Osteocyte (in vitro differentiated cells): ENCODE measurements at regions not wholly inside any gene's neighbourhood (a gene's known extent, or its start where the extent isn't known, plus 50 kb on each side); places are given as distances from the start of the nearest gene placed in this dataset.
"Not testable (repeated sequence)": the region's sequence is repeated elsewhere in the genome, so short reads cannot be mapped to it uniquely, and the experiment has no call there.

ENCODE experiments used
- DNase-seq: peaks from one replicate; pipeline ENCODE4 v3.0.0; 2021; ENCODE audit warnings: mixed read lengths; ENCODE audit not compliant: unreplicated experiment; ENCODE audit errors: extremely low spot score
- H3K27ac Mint-ChIP-seq: one replicate; pipeline ENCODE4 v1.8.0; 2021; ENCODE audit warnings: mild to moderate bottlenecking, mixed read lengths; ENCODE audit not compliant: unreplicated experiment
- H3K27me3 Mint-ChIP-seq: one replicate; pipeline ENCODE4 v1.8.0; 2021; ENCODE audit warnings: mixed read lengths; ENCODE audit not compliant: unreplicated experiment
- H3K36me3 Mint-ChIP-seq: one replicate; pipeline ENCODE4 v1.8.0; 2021; ENCODE audit warnings: mixed read lengths; ENCODE audit not compliant: unreplicated experiment
- H3K4me1 Mint-ChIP-seq: one replicate; pipeline ENCODE4 v1.8.0; 2021; ENCODE audit warnings: mixed read lengths; ENCODE audit not compliant: unreplicated experiment
- H3K4me3 Mint-ChIP-seq: one replicate; pipeline ENCODE4 v1.8.0; 2021; ENCODE audit warnings: mild to moderate bottlenecking, moderate library complexity, mixed read lengths; ENCODE audit not compliant: unreplicated experiment
- H3K9me3 Mint-ChIP-seq: one replicate; pipeline ENCODE4 v1.8.0; 2021; ENCODE audit warnings: mixed read lengths; ENCODE audit not compliant: unreplicated experiment
- TF ChIP-seq, protein P1 (sequence below): fragments of 200-600 bp; sonication (generic); IDR thresholded peaks from 2 replicates; pipeline ENCODE4 v1.5.0; 2021; ENCODE audit warnings: antibody characterized with exemption, mild to moderate bottlenecking, moderate library complexity

DNA sequence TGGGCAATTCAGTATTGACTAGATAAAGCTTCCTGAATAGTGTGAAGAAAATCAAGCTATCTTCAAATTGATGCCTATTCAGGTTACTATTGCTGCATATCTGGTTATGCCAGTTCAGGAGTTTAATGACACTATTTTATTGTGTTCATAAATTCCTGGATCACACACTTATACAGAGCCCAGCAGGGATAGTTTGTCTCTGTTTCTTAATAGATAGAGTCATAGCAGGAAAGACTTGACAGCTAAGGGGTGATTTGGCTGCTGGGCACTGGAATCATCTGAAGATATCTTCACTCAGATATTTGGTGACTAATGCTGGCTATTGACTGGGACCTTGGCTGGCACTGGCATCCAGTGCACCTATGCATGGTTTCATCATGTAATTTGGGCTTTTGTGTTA is 187.8 kb downstream of the PYDC2 start:
- TF ChIP-seq, protein P1, sequence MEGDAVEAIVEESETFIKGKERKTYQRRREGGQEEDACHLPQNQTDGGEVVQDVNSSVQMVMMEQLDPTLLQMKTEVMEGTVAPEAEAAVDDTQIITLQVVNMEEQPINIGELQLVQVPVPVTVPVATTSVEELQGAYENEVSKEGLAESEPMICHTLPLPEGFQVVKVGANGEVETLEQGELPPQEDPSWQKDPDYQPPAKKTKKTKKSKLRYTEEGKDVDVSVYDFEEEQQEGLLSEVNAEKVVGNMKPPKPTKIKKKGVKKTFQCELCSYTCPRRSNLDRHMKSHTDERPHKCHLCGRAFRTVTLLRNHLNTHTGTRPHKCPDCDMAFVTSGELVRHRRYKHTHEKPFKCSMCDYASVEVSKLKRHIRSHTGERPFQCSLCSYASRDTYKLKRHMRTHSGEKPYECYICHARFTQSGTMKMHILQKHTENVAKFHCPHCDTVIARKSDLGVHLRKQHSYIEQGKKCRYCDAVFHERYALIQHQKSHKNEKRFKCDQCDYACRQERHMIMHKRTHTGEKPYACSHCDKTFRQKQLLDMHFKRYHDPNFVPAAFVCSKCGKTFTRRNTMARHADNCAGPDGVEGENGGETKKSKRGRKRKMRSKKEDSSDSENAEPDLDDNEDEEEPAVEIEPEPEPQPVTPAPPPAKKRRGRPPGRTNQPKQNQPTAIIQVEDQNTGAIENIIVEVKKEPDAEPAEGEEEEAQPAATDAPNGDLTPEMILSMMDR: no peak
- H3K4me3 Mint-ChIP-seq: no peak overlapping the region
- H3K9me3 Mint-ChIP-seq: peaks cover 34% of the 10 kb centered on the region
- H3K4me1 Mint-ChIP-seq: no peaks in the 10 kb centered on the region
- no peaks in the 10 kb centered on the region for H3K27me3 Mint-ChIP-seq
- H3K27ac Mint-ChIP-seq: no peak overlapping the region
- no peaks in the 10 kb centered on the region for H3K36me3 Mint-ChIP-seq
- DNase-seq: no peak

DNA sequence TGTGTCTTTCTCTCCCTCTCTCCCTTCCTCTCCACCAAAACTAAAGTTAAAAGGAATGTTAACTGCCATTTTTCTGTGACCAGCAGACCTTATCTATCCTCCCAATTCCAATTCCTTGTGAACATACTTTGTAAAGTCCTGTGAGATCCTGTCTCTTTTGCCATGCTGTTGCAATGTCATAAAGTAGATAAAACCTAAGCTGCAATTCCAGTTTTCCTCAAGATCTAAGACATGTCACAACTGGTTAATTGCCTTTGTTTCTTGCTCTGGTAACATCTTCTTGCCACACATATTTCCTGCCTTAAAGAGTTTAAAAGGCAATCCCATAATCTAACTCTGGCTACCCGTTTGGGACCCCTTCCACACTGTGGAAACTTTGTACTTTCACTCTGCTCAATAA is 188.7 kb downstream of the PYDC2 start:
- DNase-seq: no peak
- Mint-ChIP-seq H3K4me1 (no peaks in the 10 kb centered on the region), H3K36me3 (no peaks in the 10 kb centered on the region), H3K4me3 (no peak overlapping the region), H3K27ac (no peak overlapping the region), H3K27me3 (no peaks in the 10 kb centered on the region), H3K9me3 (peaks cover 26% of the 10 kb centered on the region)
- TF ChIP-seq, protein P1: no peak

DNA sequence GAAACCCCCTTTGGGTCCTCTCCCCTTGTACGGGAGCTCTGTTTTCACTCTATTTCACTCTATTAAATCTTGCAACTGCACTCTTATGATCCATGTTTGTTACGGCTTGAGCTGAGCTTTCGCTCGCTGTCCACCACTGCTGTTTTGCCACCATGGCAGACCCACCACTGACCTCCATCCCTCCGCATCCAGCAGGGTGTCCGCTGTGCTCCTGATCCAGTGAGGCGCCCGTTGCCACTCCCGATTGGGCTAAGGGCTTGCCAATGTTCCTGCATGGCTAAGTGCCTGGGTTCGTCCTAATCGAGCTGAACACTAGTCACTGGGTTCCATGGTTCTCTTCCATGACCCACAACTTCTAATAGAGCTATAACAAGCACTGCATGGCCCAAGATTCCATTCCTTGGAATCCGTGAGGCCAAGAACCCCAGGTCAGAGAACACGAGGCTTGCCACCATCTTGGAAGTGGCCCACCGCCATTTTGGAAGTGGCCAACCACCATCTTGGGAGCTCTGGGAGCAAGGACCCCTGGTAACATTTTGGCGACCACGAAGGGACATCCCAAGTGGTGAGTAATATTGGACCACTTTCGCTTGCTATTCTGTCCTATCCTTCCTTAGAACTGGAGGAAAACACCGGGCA is 197.9 kb downstream of the PYDC2 start:
- H3K36me3 Mint-ChIP-seq, H3K27me3 Mint-ChIP-seq, H3K4me1 Mint-ChIP-seq, H3K4me3 Mint-ChIP-seq, DNase-seq, H3K27ac Mint-ChIP-seq, H3K9me3 Mint-ChIP-seq: not testable (repeated sequence)

DNA sequence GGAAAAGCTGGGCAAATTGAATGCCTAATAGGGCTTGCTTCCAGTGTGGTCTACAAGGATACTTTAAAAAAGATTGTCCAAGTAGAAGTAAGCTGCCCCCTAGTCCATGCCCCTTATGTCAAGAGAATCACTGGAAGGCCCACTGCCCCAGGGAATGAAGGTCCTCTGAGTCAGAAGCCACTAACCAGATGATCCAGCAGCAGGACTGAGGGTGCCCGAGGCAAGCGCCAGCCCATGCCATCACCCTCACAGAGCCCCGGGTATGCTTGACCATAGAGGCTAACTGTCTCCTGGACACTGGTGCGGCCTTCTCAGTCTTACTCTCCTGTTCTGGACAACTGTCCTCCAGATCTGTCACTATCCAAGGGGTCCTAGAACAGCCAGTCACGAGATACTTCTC is 201.2 kb downstream of the PYDC2 start:
- H3K9me3 Mint-ChIP-seq, DNase-seq, H3K4me1 Mint-ChIP-seq, H3K27ac Mint-ChIP-seq, H3K27me3 Mint-ChIP-seq, H3K4me3 Mint-ChIP-seq, H3K36me3 Mint-ChIP-seq: not testable (repeated sequence)

DNA sequence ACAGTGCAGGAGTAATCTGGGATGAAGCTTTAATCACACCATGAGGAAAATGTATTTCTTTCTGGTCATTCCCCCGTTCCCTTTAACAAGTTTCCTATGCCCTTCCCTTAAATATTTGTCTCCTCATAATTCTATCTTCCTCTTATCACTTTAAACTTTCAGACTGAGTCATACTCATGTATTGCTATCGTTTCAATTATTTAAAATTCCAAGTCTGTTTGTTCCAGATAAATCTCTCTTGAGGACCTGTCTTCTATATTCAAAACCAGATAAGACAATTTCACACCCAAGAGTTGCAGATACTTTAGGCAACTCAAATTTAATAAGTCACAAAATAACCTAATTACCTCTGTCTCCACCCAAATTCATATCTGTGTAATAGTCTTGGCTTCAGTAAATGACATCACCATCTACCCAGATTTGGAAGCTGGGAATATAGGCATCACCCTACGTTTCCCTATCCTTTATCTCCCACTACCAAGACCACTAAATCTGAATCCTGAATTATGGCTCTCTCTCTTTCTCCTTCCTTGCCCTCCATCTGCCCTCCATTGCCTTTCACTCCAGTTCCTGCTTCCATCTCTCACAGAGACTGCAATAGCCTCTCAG is 220.1 kb downstream of the PYDC2 start:
- TF ChIP-seq, protein P1: no peak
- H3K36me3 Mint-ChIP-seq: no peaks in the 10 kb centered on the region
- H3K9me3 Mint-ChIP-seq: no peaks in the 10 kb centered on the region
- no peak for DNase-seq
- H3K27me3 Mint-ChIP-seq: peaks cover 25% of the 10 kb centered on the region
- H3K4me1 Mint-ChIP-seq: no peaks in the 10 kb centered on the region
- H3K4me3 Mint-ChIP-seq: no peak overlapping the region
- H3K27ac Mint-ChIP-seq: no peak overlapping the region

DNA sequence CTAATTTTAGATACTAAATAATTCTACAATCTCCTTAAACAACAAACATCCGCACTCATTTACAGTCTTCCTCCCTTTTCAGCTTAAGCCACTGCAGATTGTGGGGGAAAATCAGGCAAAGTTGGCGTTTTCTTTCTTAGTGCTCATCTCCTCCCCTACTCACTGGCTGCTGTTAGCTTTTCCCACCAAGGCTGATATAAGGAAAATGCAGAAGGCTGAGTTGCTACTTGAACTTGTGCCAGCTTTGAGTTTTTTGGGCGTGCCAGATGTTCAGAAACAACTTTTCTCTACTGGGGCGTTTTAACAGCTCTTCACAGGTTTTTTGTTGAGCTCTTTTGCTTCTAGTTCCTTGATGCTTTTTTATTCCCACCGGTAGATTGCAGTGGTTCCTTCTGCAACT is 222.0 kb downstream of the PYDC2 start:
- H3K4me3 Mint-ChIP-seq: no peak overlapping the region
- no peaks in the 10 kb centered on the region for H3K9me3 Mint-ChIP-seq
- H3K27ac Mint-ChIP-seq: no peak overlapping the region
- TF ChIP-seq, protein P1: no peak
- peaks cover 29% of the 10 kb centered on the region for H3K27me3 Mint-ChIP-seq
- no peaks in the 10 kb centered on the region for H3K36me3 Mint-ChIP-seq
- DNase-seq: no peak
- peaks cover 4% of the 10 kb centered on the region for H3K4me1 Mint-ChIP-seq
